ENCODE measurements at regions not wholly inside any gene's neighbourhood (a gene's known extent, or its start where the extent isn't known, plus 50 kb on each side); places are given as distances from the start of the nearest gene placed in this dataset.

DNA sequence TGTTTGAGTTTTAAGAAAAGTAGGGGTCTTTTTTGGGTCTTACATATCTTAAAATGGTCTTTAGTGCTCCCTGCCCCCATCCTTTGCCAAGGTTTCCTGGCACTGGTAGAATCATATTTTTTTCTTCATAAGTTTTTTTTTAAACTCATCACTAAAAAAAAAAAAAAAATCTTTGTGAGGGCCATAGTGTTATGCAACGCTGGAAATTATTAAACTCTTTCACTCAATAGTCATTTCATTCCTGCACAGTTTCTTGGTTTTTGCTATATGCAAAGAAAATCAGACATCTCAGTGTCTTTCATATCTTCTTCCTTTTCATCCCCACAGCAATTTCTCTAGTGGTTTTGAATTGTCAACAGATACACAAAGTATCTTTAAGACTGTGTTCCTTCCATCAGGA lies 95.6 kb downstream of the TMA16 start:
- no peak overlapping the region for H2BK12ac ChIP-seq (ENCODE audit: insufficient read length, low read depth, low read length)
- Mint-ChIP-seq H3K9me3 (peaks cover 2 to 8% of the 10 kb centered on the region in 2 experiments; a peak in 3 of 5 replicates), H3K4me1 (no peaks in the 10 kb centered on the region), H3K4me3 (no peak overlapping the region), H3K27ac (no peak overlapping the region), H3K36me3 (ENCODE audit: insufficient read depth in 1 of 3, low read depth in 3 of 3) (peaks cover 0 to 4% (median 0%) of the 10 kb centered on the region in 3 experiments; a peak in 1 of 7 replicates), H3K27me3 (ENCODE audit: low read depth) (no peaks in the 10 kb centered on the region)
- TF ChIP-seq, protein P1, sequence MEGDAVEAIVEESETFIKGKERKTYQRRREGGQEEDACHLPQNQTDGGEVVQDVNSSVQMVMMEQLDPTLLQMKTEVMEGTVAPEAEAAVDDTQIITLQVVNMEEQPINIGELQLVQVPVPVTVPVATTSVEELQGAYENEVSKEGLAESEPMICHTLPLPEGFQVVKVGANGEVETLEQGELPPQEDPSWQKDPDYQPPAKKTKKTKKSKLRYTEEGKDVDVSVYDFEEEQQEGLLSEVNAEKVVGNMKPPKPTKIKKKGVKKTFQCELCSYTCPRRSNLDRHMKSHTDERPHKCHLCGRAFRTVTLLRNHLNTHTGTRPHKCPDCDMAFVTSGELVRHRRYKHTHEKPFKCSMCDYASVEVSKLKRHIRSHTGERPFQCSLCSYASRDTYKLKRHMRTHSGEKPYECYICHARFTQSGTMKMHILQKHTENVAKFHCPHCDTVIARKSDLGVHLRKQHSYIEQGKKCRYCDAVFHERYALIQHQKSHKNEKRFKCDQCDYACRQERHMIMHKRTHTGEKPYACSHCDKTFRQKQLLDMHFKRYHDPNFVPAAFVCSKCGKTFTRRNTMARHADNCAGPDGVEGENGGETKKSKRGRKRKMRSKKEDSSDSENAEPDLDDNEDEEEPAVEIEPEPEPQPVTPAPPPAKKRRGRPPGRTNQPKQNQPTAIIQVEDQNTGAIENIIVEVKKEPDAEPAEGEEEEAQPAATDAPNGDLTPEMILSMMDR (conservative IDR thresholded peaks at IDR 0.05) = no peak
- H2AK5ac ChIP-seq (ENCODE audit: insufficient read length, low read length) = no peak overlapping the region
- no peak overlapping the region for H4K91ac ChIP-seq (ENCODE audit: insufficient read length, low read depth, low read length)
- no peak overlapping the region for H2BK120ac ChIP-seq (ENCODE audit: low read depth, low read length, poor library complexity, severe bottlenecking)
- no peaks in the 10 kb centered on the region for H3K27me3 ChIP-seq (ENCODE audit: insufficient read depth, low read length)
- no peak overlapping the region for H2AFZ ChIP-seq (ENCODE audit: low read length)
- no peak overlapping the region for H3K27ac ChIP-seq (ENCODE audit: insufficient read length, low read depth, low read length)
- H3K56ac ChIP-seq (ENCODE audit: insufficient read length, low read depth, low read length) = no peak overlapping the region
- H3K4me1 ChIP-seq (ENCODE audit: insufficient read depth, low read length) = no peaks in the 10 kb centered on the region
- H3K79me2 ChIP-seq (ENCODE audit: insufficient read depth, low read length) = no peaks in the 10 kb centered on the region
- no peak overlapping the region for H3K23ac ChIP-seq (ENCODE audit: insufficient read length, low read depth, low read length)
- H3K9me3 ChIP-seq (ENCODE audit: control insufficient read depth, low read depth, low read length) = no peaks in the 10 kb centered on the region
- no peak overlapping the region for H3K18ac ChIP-seq (ENCODE audit: insufficient read length, low read depth, low read length)
- no peaks in the 10 kb centered on the region for H4K20me1 ChIP-seq (ENCODE audit: control insufficient read depth, insufficient read depth, insufficient read length)
- no peak overlapping the region for H4K5ac ChIP-seq (ENCODE audit: insufficient read length, low read depth, low read length)
- H4K8ac ChIP-seq (replicated peaks; ENCODE audit: insufficient read length, low read depth, low read length) = no peak overlapping the region
- no peak overlapping the region for H3K14ac ChIP-seq (ENCODE audit: insufficient read depth, low read length)
- H3K4ac ChIP-seq (ENCODE audit: low read depth, low read length) = no peak overlapping the region
- H3K23me2 ChIP-seq (ENCODE audit: insufficient read length, low read depth, low read length, poor library complexity, severe bottlenecking) = no peaks in the 10 kb centered on the region
- no peak overlapping the region for H3K4me2 ChIP-seq (ENCODE audit: insufficient read depth, insufficient read length, low read length)
- H3T11ph ChIP-seq (ENCODE audit: low read length) = no peak overlapping the region
- H2BK20ac ChIP-seq (ENCODE audit: low read depth, low read length, poor library complexity, severe bottlenecking) = no peak overlapping the region
- H3K79me1 ChIP-seq (ENCODE audit: insufficient read depth, low read depth, low read length, poor library complexity, severe bottlenecking) = no peaks in the 10 kb centered on the region
- H2BK15ac ChIP-seq (ENCODE audit: low read depth, low read length) = no peak overlapping the region
- no peak overlapping the region for H2BK5ac ChIP-seq (ENCODE audit: insufficient read length, low read length)
- no peak for DNase-seq
- H3K9ac ChIP-seq (ENCODE audit: extremely low read depth, insufficient read length, low read length) = no peak overlapping the region
- WGBS (ENCODE audit: extremely low coverage, insufficient read length, low lambda C conversion rate) = no CpG with 5 or more reads among the region's 1 CpG
